Endothelial cell of umbilical vein (primary cell): ENCODE measurements at regions not wholly inside any gene's neighbourhood (a gene's known extent, or its start where the extent isn't known, plus 50 kb on each side); places are given as distances from the start of the nearest gene placed in this dataset.

Experiments
- BruUV-seq: library from RNA; stranded (reverse); fragments of 400-500 nt; replicated peaks from 2 replicates; lab custom pipeline; 2021; lab: Mats Ljungman, UMichigan
- CTCF ChIA-PET: fragments of 300-600, 350-600 bp; sonication (Branson Sonifier 250); formaldehyde crosslinking; loops from one replicate; lab custom pipeline; 2021; ENCODE audit warnings: antibody characterized with exemption, inconsistent platforms; lab: Charles Lee
- POLR2A ChIA-PET: fragments of 300-600, 350-600 bp; sonication (Branson Sonifier 250); formaldehyde crosslinking; loops from one replicate; lab custom pipeline; 2021; ENCODE audit warnings: antibody characterized with exemption, inconsistent platforms; lab: Charles Lee
- DNase-seq: peaks from one replicate; pipeline ENCODE4 v3.0.0-alpha.2; 2011; ENCODE audit warnings: low read depth, low spot score
- FAIRE-seq: peaks from 2 replicates; lab custom pipeline; 2011; peaks lifted over from hg19 to GRCh38; lab: Jason Lieb, UNC
- H2AFZ ChIP-seq: 2 replicates; pipeline ENCODE4 v1.6.0; 2012; ENCODE audit warnings: low read depth, low read length, control low read depth, inconsistent platforms
- H3K27ac ChIP-seq: 2 replicates; pipeline ENCODE4 v1.5.1; 2011; ENCODE audit warnings: low read depth, mild to moderate bottlenecking, control low read depth, low read length, moderate library complexity; ENCODE audit not compliant: insufficient read depth
- H3K27me3 ChIP-seq, 2 experiments: 2 replicates each; pipeline versions ENCODE4 v1.6.0 to v1.6.1; 2011; ENCODE audit warnings: low read length in 2 of 2, mixed read lengths in 1 of 2; ENCODE audit not compliant: control insufficient read depth in 2 of 2, insufficient read depth in 2 of 2
- H3K36me3 ChIP-seq, 2 experiments: 2 replicates in 1 of 2; 3 replicates in 1 of 2; pipeline ENCODE4 v1.5.1; 2011; ENCODE audit warnings: low read length in 2 of 2, mild to moderate bottlenecking in 1 of 2, moderate library complexity in 1 of 2; ENCODE audit not compliant: control insufficient read depth in 2 of 2, insufficient read depth in 2 of 2; ENCODE audit errors: extremely low read depth in 1 of 2
- H3K4me1 ChIP-seq: 3 replicates; pipeline ENCODE4 v1.5.1; 2011; ENCODE audit warnings: mild to moderate bottlenecking, low read length; ENCODE audit not compliant: control insufficient read depth, insufficient read depth; ENCODE audit errors: extremely low read depth
- H3K4me2 ChIP-seq: 2 replicates; pipeline ENCODE4 v1.6.1; 2011; ENCODE audit warnings: low read length, control low read depth, mixed read lengths; ENCODE audit not compliant: insufficient read depth
- H3K4me3 ChIP-seq, 3 experiments: fragments of 200-600 bp in 1 of 3; sonication (generic), shearing (Covaris generic) in 1 of 3; replicated peaks in 1 of 3; 2 replicates each; pipeline ENCODE4 v1.5.1; 2011 to 2016; ENCODE audit warnings: control low read depth in 3 of 3, low read length in 3 of 3, mild to moderate bottlenecking in 2 of 3, inconsistent platforms in 1 of 3, low read depth in 1 of 3, moderate library complexity in 1 of 3; ENCODE audit not compliant: insufficient read depth in 1 of 3
- H3K79me2 ChIP-seq: 2 replicates; pipeline ENCODE4 v1.6.0; 2012; ENCODE audit warnings: low read length, inconsistent platforms; ENCODE audit not compliant: control insufficient read depth, insufficient read depth
- H3K9ac ChIP-seq: replicated peaks from 2 replicates; pipeline ENCODE3; 2011; ENCODE audit warnings: low read length, control low read depth; ENCODE audit not compliant: insufficient read depth; ENCODE audit errors: extremely low read depth
- H3K9me1 ChIP-seq: replicated peaks from 3 replicates; pipeline ENCODE4 v1.6.0; 2011; ENCODE audit warnings: mild to moderate bottlenecking, low read length; ENCODE audit not compliant: control insufficient read depth, insufficient read depth; ENCODE audit errors: extremely low read depth
- H3K9me3 ChIP-seq: replicated peaks from 2 replicates; pipeline ENCODE4 v1.5.1; 2012; ENCODE audit warnings: low read length, inconsistent platforms; ENCODE audit not compliant: control insufficient read depth, insufficient read depth
- H4K20me1 ChIP-seq: replicated peaks from 2 replicates; pipeline ENCODE3; 2011; ENCODE audit warnings: mild to moderate bottlenecking, low read length; ENCODE audit not compliant: control insufficient read depth, insufficient read depth; ENCODE audit errors: extremely low read depth
- CTCF ChIP-seq, 2 donors: IDR thresholded peaks; 1 replicate in 1 of 2; 2 replicates in 1 of 2; pipeline ENCODE4 v1.5.1; 2011; ENCODE audit warnings: low read length in 2 of 2, mild to moderate bottlenecking in 2 of 2, moderate library complexity in 2 of 2, control low read depth in 1 of 2, inconsistent platforms in 1 of 2, low read depth in 1 of 2; ENCODE audit not compliant: insufficient read depth in 1 of 2; ENCODE audit errors: extremely low read depth in 1 of 2
- EZH2 ChIP-seq: IDR thresholded peaks from 2 replicates; pipeline ENCODE4 v1.6.1; 2012; ENCODE audit warnings: borderline replicate concordance, low read depth, mild to moderate bottlenecking, moderate library complexity, low read length, inconsistent platforms; ENCODE audit not compliant: severe bottlenecking
- FOS ChIP-seq: IDR thresholded peaks from 2 replicates; pipeline ENCODE4 v1.6.1; 2011; ENCODE audit warnings: mild to moderate bottlenecking, low read length, moderate library complexity, borderline replicate concordance; ENCODE audit not compliant: insufficient read depth
- GATA2 ChIP-seq: IDR thresholded peaks from 2 replicates; pipeline ENCODE4 v1.7.0; 2011; ENCODE audit warnings: low read depth, mild to moderate bottlenecking, moderate library complexity, mixed read lengths, low read length; ENCODE audit not compliant: insufficient read length, insufficient read depth
- JUN ChIP-seq: IDR thresholded peaks from 2 replicates; pipeline ENCODE4 v1.6.1; 2011; ENCODE audit warnings: borderline replicate concordance, low read depth; ENCODE audit not compliant: insufficient read length, insufficient read depth
- MAX ChIP-seq: IDR thresholded peaks from 2 replicates; pipeline ENCODE4 v1.6.1; 2011; ENCODE audit not compliant: insufficient read depth, insufficient read length
- MYC ChIP-seq: IDR thresholded peaks from one replicate; pipeline ENCODE4 v1.6.1; 2011; ENCODE audit warnings: mild to moderate bottlenecking, low read depth, low read length
- POLR2A ChIP-seq: IDR thresholded peaks from 2 replicates; pipeline ENCODE4 v1.6.1; 2012; ENCODE audit warnings: low read depth, mild to moderate bottlenecking, control low read depth, low read length
- POLR2AphosphoS5 ChIP-seq: IDR thresholded peaks from 2 replicates; pipeline ENCODE4 v1.6.1; 2012; ENCODE audit warnings: low read depth, mild to moderate bottlenecking, control low read depth, low read length, moderate library complexity; ENCODE audit not compliant: insufficient read depth
- dilution Hi-C: fragments of 300-500 bp; cut with MboI; formaldehyde crosslinking; loops from one replicate; pipeline ENCODE4 v1.15.0; 2019; ENCODE audit warnings: low sequenced_read_pairs; ENCODE audit not compliant: extremely low pct_ligation_motif_present
- intact Hi-C: fragments of 100-400 bp; cut with micrococcal nuclease; formaldehyde crosslinking; loops from one replicate; pipeline ENCODE4 v1.10.0; 2022

GRCh38 chr13:87941226-87941625 lies 270.1 kb downstream of the SLITRK5 start:
- H3K4me2 ChIP-seq = no peak overlapping the region
- H3K4me1 ChIP-seq = no peaks in the 10 kb centered on the region
- ChIA-PET CTCF (no interaction called here), POLR2A (no interaction called here)
- H3K36me3 ChIP-seq = no peaks in the 10 kb centered on the region
- no peaks in the 10 kb centered on the region for H3K9me1 ChIP-seq
- no peaks in the 10 kb centered on the region for H3K9me3 ChIP-seq
- H3K27ac ChIP-seq = no peak overlapping the region
- H3K4me3 ChIP-seq = no peak overlapping the region
- dilution Hi-C loops (no loop called here), intact Hi-C loops (no loop called here)
- FAIRE-seq (no peak), DNase-seq (no peak)
- BruUV-seq = no TSS peak
- no peaks in the 10 kb centered on the region for H3K79me2 ChIP-seq
- TF ChIP-seq JUN (no peak), FOS (no peak), GATA2 (no peak), MAX (no peak), POLR2AphosphoS5 (no peak), CTCF (IDR thresholded peaks at IDR 0.05; ENCODE audit: extremely low read depth in 1 of 2, insufficient read depth in 1 of 2, low read depth in 1 of 2, low read length in 2 of 2) (no peak), MYC (no peak), EZH2 (no peak), POLR2A (no peak)
- H3K27me3 ChIP-seq = no peaks in the 10 kb centered on the region
- H2AFZ ChIP-seq = no peak overlapping the region
- H3K9ac ChIP-seq = no peak overlapping the region
- no peaks in the 10 kb centered on the region for H4K20me1 ChIP-seq
